K562 (cell line): ENCODE measurements at regions not wholly inside any gene's neighbourhood (a gene's known extent, or its start where the extent isn't known, plus 50 kb on each side); places are given as distances from the start of the nearest gene placed in this dataset.

Experiments
- ATAC-seq: fragments of 200-7000 bp; cut with Tn5 transposase; 3 replicates; pipeline ENCODE4 v1.9.1; 2020; ENCODE audit warnings: moderate library complexity
- BruUV-seq: library from RNA; stranded (reverse); fragments of 400-500 nt; replicated peaks from 2 replicates; lab custom pipeline; 2021; lab: Mats Ljungman, UMichigan
- CTCF ChIA-PET: fragments of 300-600 bp; formaldehyde crosslinking; extraction: SDS; loops from one replicate; lab custom pipeline; 2021; ENCODE audit warnings: low intra/inter-chr PET ratio; lab: Yijun Ruan, JAX
- POLR2A ChIA-PET: fragments of 300-600, 350-650 bp; sonication (Branson Sonifier 250); formaldehyde crosslinking; extraction: SDS; loops from one replicate; lab custom pipeline; 2021; ENCODE audit warnings: antibody characterized with exemption, inconsistent platforms; lab: Yijun Ruan, JAX
- DNase-seq, 4 experiments: peaks; one replicate each; pipeline versions ENCODE4 v3.0.0 to v3.0.0-alpha.2; 2011 to 2018; ENCODE audit warnings: low spot score in 3 of 4, mixed read lengths in 3 of 4; ENCODE audit errors: extremely low read depth in 1 of 4
- FAIRE-seq: peaks from 2 replicates; lab custom pipeline; 2011; peaks lifted over from hg19 to GRCh38; lab: Jason Lieb, UNC
- H2AFZ ChIP-seq: 2 replicates; pipeline ENCODE4 v1.6.0; 2011; ENCODE audit warnings: low read depth, low read length, control low read depth, inconsistent platforms
- H3K27ac ChIP-seq: fragments of 200-600 bp; 3 replicates; pipeline ENCODE4 v1.8.0; 2011; ENCODE audit warnings: low read depth, mild to moderate bottlenecking, control low read depth, inconsistent platforms, low read length, moderate library complexity, mixed read lengths; ENCODE audit errors: extremely low read depth
- H3K27me3 ChIP-seq, 2 experiments: fragments of 300-600 bp in 1 of 2; 2 replicates in 1 of 2; 3 replicates in 1 of 2; pipeline versions ENCODE4 v1.6.0 to v1.8.0; 2011; ENCODE audit warnings: inconsistent platforms in 2 of 2, low read length in 2 of 2, mild to moderate bottlenecking in 1 of 2, mixed read lengths in 1 of 2, moderate library complexity in 1 of 2; ENCODE audit not compliant: control insufficient read depth in 2 of 2, insufficient read depth in 2 of 2
- H3K36me3 ChIP-seq: fragments of 300-600 bp; 3 replicates; pipeline ENCODE4 v1.8.0; 2011; ENCODE audit warnings: mild to moderate bottlenecking, low read length, inconsistent platforms; ENCODE audit not compliant: control insufficient read depth, insufficient read depth
- H3K4me1 ChIP-seq, 2 experiments: fragments of 200-600 bp in 1 of 2; replicated peaks in 1 of 2; 2 replicates in 1 of 2; 3 replicates in 1 of 2; pipeline versions ENCODE4 v1.5.1 to v1.8.0; 2011; ENCODE audit warnings: inconsistent platforms in 2 of 2, low read length in 2 of 2, mild to moderate bottlenecking in 1 of 2, mixed read lengths in 1 of 2, moderate library complexity in 1 of 2; ENCODE audit not compliant: control insufficient read depth in 2 of 2, insufficient read depth in 2 of 2
- H3K4me2 ChIP-seq: 2 replicates; pipeline ENCODE4 v1.6.1; 2011; ENCODE audit warnings: low read length, control low read depth, inconsistent platforms, mixed read lengths; ENCODE audit not compliant: insufficient read depth
- H3K4me3 ChIP-seq: fragments of 200-600 bp; sonication (generic), shearing (Covaris generic); 2 replicates; pipeline ENCODE4 v1.5.1; 2016; ENCODE audit warnings: control low read depth, inconsistent platforms
- H3K79me2 ChIP-seq: fragments of 200-600 bp; 3 replicates; pipeline ENCODE4 v1.8.0; 2011; ENCODE audit warnings: low read length, inconsistent platforms; ENCODE audit not compliant: control insufficient read depth, insufficient read depth
- H3K9ac ChIP-seq, 2 experiments: 2 replicates each; pipeline versions ENCODE4 v1.6.0 to v1.6.1; 2011; ENCODE audit warnings: low read depth in 2 of 2, low read length in 2 of 2, control low read depth in 1 of 2, inconsistent platforms in 1 of 2, mild to moderate bottlenecking in 1 of 2, mixed read lengths in 1 of 2; ENCODE audit not compliant: insufficient read depth in 1 of 2
- H3K9me1 ChIP-seq: one replicate; pipeline ENCODE4 v1.6.0; 2011; ENCODE audit warnings: inconsistent platforms, mild to moderate bottlenecking, low read length, moderate library complexity; ENCODE audit not compliant: control insufficient read depth, insufficient read depth
- H3K9me3 ChIP-seq: replicated peaks from 2 replicates; pipeline ENCODE4 v1.5.1; 2011; ENCODE audit warnings: low read depth, low read length, inconsistent platforms; ENCODE audit not compliant: control insufficient read depth, insufficient read depth
- H4K20me1 ChIP-seq: replicated peaks from 2 replicates; pipeline ENCODE4 v1.6.1; 2011; ENCODE audit warnings: low read length, inconsistent platforms, mixed read lengths; ENCODE audit not compliant: control insufficient read depth, insufficient read depth
- BRD9 ChIP-seq: fragments of 450-650 bp; IDR thresholded peaks from 2 replicates; pipeline ENCODE4 v1.6.1; 2018; ENCODE audit warnings: low read depth; ENCODE audit not compliant: partially characterized antibody
- ILF3 ChIP-seq: fragments of 450-650 bp; IDR thresholded peaks from 2 replicates; pipeline ENCODE4 v1.6.1; 2018; ENCODE audit warnings: antibody characterized with exemption, mild to moderate bottlenecking, moderate library complexity, borderline replicate concordance
- RUNX1 ChIP-seq: sonication (generic); IDR thresholded peaks from 2 replicates; pipeline ENCODE4 v1.6.1; 2016; ENCODE audit warnings: antibody characterized with exemption, low read depth
- SAFB ChIP-seq: fragments of 200-400 bp; formaldehyde crosslinking; IDR thresholded peaks from 2 replicates; pipeline ENCODE4 v1.6.1; 2017; ENCODE audit warnings: low read depth, low read length, borderline replicate concordance
- U2AF1 ChIP-seq: fragments of 200-400 bp; formaldehyde crosslinking; optimal IDR thresholded peaks from 2 replicates; pipeline ENCODE3; 2017; ENCODE audit warnings: mild to moderate bottlenecking, low read depth, low read length, moderate library complexity
- ZBTB1 ChIP-seq: sonication (generic); formaldehyde crosslinking; IDR thresholded peaks from 2 replicates; pipeline ENCODE4 v1.8.1; 2023; ENCODE audit warnings: missing genetic modification reagents, low read depth, mild to moderate bottlenecking, borderline replicate concordance
- WGBS: fragments of 100-300 bp; shearing (Covaris generic); methylation state at CpG from one replicate; pipeline ENCODE4 v1.1.6; 2016; ENCODE audit warnings: low coverage, mixed read lengths; ENCODE audit not compliant: insufficient coverage; ENCODE audit errors: missing lambda C conversion rate; 5-methylcytosine and 5-hydroxymethylcytosine counted together
- in situ Hi-C: fragments of 300-500 bp; cut with MboI; formaldehyde crosslinking; loops from 4 replicates; pipeline ENCODE4 v1.15.0; 2018; ENCODE audit warnings: inconsistent platforms, mixed read lengths
- intact Hi-C: fragments of 100-400 bp; cut with micrococcal nuclease; formaldehyde crosslinking; loops from 2 replicates; pipeline ENCODE4 v1.14.2; 2022
- TF ChIP-seq, protein P1 (sequence below): fragments of 250-450 bp; sonication (Bioruptor Pico); IDR thresholded peaks from 2 replicates; pipeline ENCODE4 v1.8.0; 2022; ENCODE audit warnings: moderate library complexity, mild to moderate bottlenecking, inconsistent platforms

DNA sequence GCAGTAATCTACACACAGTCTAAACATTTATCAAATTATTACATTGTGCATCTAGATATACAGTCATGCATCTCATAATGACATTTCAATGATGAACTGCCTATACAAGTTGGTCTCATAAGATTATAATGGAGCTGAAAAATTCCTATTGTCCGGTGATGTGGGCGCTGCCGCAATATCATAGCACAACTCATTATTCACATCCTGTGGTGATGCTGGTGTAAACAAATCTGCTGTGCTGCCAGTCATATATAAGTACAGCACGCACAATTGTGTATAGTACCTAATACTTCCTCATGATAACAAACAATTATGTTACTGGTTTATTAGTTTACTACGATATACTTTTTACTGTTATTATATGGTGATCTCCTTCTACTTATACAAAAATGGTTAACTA, 768.8 kb upstream of the NOVA1 start:
- FAIRE-seq (no peak), ATAC-seq (no peak), DNase-seq (no peak)
- Histone ChIP-seq H2AFZ (no peak overlapping the region), H3K27me3 (no peaks in the 10 kb centered on the region), H4K20me1 (no peaks in the 10 kb centered on the region), H3K36me3 (no peaks in the 10 kb centered on the region), H3K79me2 (no peaks in the 10 kb centered on the region), H3K9me1 (no peaks in the 10 kb centered on the region), H3K4me2 (no peak overlapping the region), H3K27ac (no peak overlapping the region), H3K9ac (no peak overlapping the region), H3K9me3 (no peaks in the 10 kb centered on the region), H3K4me1 (no peaks in the 10 kb centered on the region), H3K4me3 (no peak overlapping the region)
- BruUV-seq = no TSS peak
- WGBS = 9% methylated on average over 5 of the region's 5 CpGs
- CTCF ChIA-PET = no interaction called here
- in situ Hi-C loops = no loop called here
- intact Hi-C loops = no loop called here
- TF ChIP-seq ZBTB1 (CRISPR knock-in tag) (no peak), BRD9 (no peak), ILF3 (no peak), RUNX1 (no peak), SAFB (no peak), U2AF1 (no peak)
- TF ChIP-seq, protein P1, sequence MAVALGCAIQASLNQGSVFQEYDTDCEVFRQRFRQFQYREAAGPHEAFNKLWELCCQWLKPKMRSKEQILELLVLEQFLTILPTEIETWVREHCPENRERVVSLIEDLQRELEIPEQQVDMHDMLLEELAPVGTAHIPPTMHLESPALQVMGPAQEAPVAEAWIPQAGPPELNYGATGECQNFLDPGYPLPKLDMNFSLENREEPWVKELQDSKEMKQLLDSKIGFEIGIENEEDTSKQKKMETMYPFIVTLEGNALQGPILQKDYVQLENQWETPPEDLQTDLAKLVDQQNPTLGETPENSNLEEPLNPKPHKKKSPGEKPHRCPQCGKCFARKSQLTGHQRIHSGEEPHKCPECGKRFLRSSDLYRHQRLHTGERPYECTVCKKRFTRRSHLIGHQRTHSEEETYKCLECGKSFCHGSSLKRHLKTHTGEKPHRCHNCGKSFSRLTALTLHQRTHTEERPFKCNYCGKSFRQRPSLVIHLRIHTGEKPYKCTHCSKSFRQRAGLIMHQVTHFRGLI = no peak
- POLR2A ChIA-PET = no interaction called here
